Astrocyte of the spinal cord (primary cell): ENCODE measurements at regions not wholly inside any gene's neighbourhood (a gene's known extent, or its start where the extent isn't known, plus 50 kb on each side); places are given as distances from the start of the nearest gene placed in this dataset.
A peak's percentile ranks its signal among the peaks of the same experiment; 100 is the strongest.

ENCODE experiments used
- DNase-seq: peaks from one replicate; pipeline ENCODE4 v3.0.0; 2011; ENCODE audit warnings: low read depth, low spot score
- H3K4me3 ChIP-seq: 2 replicates; pipeline ENCODE4 v1.5.1; 2011; ENCODE audit warnings: low read depth, mild to moderate bottlenecking, low read length, moderate library complexity
- in situ Hi-C: cut with HindIII; loops from 2 replicates; pipeline ENCODE4 v1.10.0; 2017; ENCODE audit warnings: low sequenced_read_pairs
- TF ChIP-seq, protein P1 (sequence below): IDR thresholded peaks from 2 replicates; pipeline ENCODE4 v1.5.1; 2012; ENCODE audit warnings: low read depth, mild to moderate bottlenecking, low read length, inconsistent platforms

DNA sequence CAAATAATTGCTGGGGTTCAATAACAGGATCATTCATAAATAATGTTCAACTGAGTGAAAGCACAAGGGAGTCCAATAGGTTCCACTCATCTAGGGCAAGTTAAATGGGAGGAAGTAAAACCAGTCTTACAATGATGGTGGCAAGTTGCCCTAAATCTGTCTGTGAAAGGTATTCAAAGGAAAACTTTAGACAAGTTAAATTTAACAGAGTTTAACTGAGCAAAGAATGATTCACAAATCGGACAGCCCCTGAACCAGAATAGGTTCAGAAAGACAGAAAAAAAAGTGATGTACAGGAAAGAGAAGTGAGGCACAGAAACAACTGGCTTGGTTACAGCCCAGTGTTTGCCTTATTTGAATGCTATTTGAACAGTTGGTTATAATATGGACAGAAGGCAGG, 183.5 kb upstream of the ADGRL4 start:
- H3K4me3 ChIP-seq = no peak overlapping the region
- peak; percentile 22 for DNase-seq
- in situ Hi-C loops = no loop called here
- TF ChIP-seq, protein P1, sequence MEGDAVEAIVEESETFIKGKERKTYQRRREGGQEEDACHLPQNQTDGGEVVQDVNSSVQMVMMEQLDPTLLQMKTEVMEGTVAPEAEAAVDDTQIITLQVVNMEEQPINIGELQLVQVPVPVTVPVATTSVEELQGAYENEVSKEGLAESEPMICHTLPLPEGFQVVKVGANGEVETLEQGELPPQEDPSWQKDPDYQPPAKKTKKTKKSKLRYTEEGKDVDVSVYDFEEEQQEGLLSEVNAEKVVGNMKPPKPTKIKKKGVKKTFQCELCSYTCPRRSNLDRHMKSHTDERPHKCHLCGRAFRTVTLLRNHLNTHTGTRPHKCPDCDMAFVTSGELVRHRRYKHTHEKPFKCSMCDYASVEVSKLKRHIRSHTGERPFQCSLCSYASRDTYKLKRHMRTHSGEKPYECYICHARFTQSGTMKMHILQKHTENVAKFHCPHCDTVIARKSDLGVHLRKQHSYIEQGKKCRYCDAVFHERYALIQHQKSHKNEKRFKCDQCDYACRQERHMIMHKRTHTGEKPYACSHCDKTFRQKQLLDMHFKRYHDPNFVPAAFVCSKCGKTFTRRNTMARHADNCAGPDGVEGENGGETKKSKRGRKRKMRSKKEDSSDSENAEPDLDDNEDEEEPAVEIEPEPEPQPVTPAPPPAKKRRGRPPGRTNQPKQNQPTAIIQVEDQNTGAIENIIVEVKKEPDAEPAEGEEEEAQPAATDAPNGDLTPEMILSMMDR = no peak

DNA sequence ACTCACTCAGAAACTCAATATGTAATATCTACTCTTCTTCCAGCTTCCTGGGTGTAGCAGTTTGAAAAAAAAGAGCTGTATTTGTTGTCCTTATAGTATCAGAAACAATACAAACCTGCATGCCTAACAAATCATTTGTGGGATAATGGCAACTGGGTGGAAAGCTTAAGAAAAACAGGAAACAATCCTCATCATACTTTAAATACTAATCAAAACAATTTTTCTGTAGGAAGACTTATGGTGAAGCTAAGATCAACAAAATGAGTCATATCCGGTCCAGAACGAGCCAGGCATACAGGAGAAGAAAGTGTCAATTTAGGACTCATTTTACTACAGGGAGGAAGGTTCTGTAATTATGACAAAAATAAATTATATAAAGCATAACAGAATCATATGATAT, 181.8 kb upstream of the ADGRL4 start:
- DNase-seq = peak; percentile 59
- H3K4me3 ChIP-seq = no peak overlapping the region
- TF ChIP-seq, protein P1 = no peak
- in situ Hi-C loops = no loop called here

DNA sequence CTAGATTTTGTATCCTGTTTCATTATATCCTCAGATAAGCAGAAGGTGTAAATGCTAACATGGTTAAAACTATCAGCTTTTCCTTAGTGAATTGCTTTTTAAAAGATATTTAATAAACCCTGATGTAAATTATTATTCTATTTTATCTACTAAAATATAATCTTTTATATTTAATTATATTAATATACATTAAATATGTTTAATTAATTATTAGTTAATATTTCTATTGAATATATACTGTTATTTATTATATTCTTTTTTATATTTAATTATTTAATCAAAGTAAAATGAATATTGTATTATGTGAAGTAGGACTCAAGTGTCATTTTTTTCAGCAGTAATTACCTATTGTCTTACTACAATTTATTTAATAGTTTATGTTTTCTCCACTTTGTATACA, 179.7 kb upstream of the ADGRL4 start:
- TF ChIP-seq, protein P1 = no peak
- in situ Hi-C loops = no loop called here
- no peak for DNase-seq
- H3K4me3 ChIP-seq = no peak overlapping the region

DNA sequence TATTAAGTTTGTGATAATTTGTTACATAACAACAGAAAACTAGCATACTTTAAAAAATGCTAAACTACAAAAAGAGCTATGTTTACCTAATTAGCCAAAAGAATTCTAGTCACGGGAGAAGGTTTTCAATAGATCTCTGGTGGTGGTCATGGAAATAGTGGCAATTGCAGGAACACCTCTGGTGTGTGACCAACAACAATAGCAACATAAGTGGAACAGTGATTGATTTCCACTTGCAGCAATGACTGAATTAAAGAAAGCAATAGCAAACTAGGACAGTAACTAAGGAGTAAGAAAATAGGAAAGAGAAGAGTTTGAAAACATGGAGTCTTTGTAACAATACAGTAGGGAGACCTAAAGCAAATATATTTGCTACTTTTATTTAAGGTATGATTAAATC, 171.3 kb upstream of the ADGRL4 start:
- in situ Hi-C loops = no loop called here
- DNase-seq = no peak
- TF ChIP-seq, protein P1 = no peak
- no peak overlapping the region for H3K4me3 ChIP-seq

DNA sequence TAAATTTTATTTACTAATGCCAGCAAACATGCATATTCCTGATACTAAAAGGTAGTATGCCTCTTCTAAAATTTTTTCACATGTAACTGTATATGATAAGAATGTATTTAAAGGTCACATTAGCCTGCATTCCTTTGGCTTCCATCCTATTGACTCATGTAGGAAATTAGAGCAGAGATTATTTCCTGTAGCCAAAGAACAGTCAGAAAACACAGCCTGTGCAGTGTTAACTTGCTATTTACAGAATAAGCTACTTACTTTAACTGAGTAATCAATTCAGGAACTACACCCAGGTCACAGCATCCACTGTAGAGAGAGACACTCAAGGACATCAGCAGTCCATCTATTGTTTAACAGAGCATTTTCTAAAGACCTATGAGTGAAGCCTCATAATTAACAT, 154.5 kb upstream of the ADGRL4 start:
- in situ Hi-C loops = no loop called here
- TF ChIP-seq, protein P1 = no peak
- peak; percentile 50 for DNase-seq
- no peak overlapping the region for H3K4me3 ChIP-seq

DNA sequence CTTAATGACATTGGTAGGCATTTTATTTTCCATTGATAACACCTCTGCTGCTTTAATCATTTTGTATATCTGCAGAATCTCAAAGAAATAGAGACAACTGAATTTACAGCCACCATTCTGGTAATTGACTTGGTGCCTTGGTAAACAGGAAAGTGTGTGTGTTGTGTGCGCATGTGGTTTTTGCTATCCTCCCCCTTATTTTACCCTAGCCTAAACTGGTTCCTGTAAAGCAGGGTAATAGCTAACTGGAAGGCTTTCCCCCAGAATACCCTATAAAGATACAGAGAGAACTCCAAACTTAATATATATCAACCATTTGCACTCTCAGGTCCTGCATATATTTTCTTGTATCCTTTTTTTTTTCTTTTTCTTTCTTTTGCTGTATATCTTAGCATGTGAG, 149.5 kb upstream of the ADGRL4 start:
- DNase-seq = no peak
- no peak overlapping the region for H3K4me3 ChIP-seq
- TF ChIP-seq, protein P1 = no peak
- in situ Hi-C loops = no loop called here
